ENCODE measurements at regions not wholly inside any gene's neighbourhood (a gene's known extent, or its start where the extent isn't known, plus 50 kb on each side); places are given as distances from the start of the nearest gene placed in this dataset.
"Not testable (repeated sequence)": the region's sequence is repeated elsewhere in the genome, so short reads cannot be mapped to it uniquely, and the experiment has no call there.

DNA sequence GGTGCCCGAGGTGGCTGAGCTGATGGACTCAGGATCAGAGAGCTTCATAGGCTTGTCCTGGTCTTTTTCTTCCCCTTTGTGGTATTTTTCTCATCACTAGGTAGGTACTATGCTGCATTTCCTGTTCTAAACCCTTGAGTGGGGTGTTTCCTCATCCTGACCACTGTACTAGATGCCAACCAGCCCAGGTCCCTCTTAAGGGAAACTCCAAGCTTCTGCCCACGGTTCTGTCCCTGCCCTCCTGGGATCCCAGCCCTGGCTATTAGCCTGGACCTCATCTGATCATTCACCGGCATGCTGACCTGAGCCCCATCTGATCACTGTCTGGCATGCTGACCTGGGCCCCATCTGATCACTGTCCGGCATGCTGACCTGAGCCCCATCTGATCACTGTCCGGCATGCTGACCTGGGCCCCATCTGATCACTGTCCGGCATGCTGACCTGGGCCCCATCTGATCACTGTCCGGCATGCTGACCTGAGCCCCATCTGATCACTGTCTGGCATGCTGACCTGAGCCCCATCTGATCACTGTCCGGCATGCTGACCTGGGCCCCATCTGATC is 207.6 kb downstream of the NDUFA10 start:
- TF ChIP-seq OSR1, ZNF70, ZNF8 (CRISPR knock-in tag; IDR thresholded peaks at IDR 0.05): not testable (repeated sequence)
